GM12878 (cell line): ENCODE measurements at regions not wholly inside any gene's neighbourhood (a gene's known extent, or its start where the extent isn't known, plus 50 kb on each side); places are given as distances from the start of the nearest gene placed in this dataset.
"Not testable (repeated sequence)": the region's sequence is repeated elsewhere in the genome, so short reads cannot be mapped to it uniquely, and the experiment has no call there.

ENCODE experiments used
- ATAC-seq: fragments of 200-7000 bp; cut with Tn5 transposase; 3 replicates; pipeline ENCODE4 v1.9.1; 2020; ENCODE audit warnings: mild to moderate bottlenecking, moderate library complexity
- BruUV-seq: library from RNA; stranded (reverse); fragments of 400-500 nt; replicated peaks from 2 replicates; lab custom pipeline; 2021; lab: Mats Ljungman, UMichigan
- CTCF ChIA-PET: fragments of 300-600 bp; sonication (Branson Sonifier 250); formaldehyde crosslinking; extraction: SDS; loops from one replicate; lab custom pipeline; 2021; ENCODE audit warnings: inconsistent platforms; lab: Yijun Ruan, JAX
- POLR2A ChIA-PET: fragments of 350-600 bp; formaldehyde crosslinking; extraction: SDS; loops from one replicate; lab custom pipeline; 2021; ENCODE audit warnings: inconsistent platforms; lab: Charles Lee
- RAD21 ChIA-PET: fragments of 300-600 bp; sonication (Branson Sonifier 250); formaldehyde crosslinking; loops from one replicate; lab custom pipeline; 2023; ENCODE audit warnings: antibody characterized with exemption; ENCODE audit not compliant: unreplicated experiment; lab: Charles Lee
- SMC1A ChIA-PET: fragments of 300-600 bp; sonication (Branson Sonifier 250); formaldehyde crosslinking; loops from one replicate; lab custom pipeline; 2023; ENCODE audit not compliant: unreplicated experiment, uncharacterized antibody; lab: Charles Lee
- DNase-seq: peaks from one replicate; pipeline ENCODE4 v3.0.0-alpha.2; 2011; ENCODE audit warnings: low read depth, low spot score
- FAIRE-seq: peaks from 3 replicates; lab custom pipeline; 2011; peaks lifted over from hg19 to GRCh38; lab: Jason Lieb, UNC
- H2AFZ ChIP-seq: 2 replicates; pipeline ENCODE4 v1.6.0; 2011; ENCODE audit warnings: low read depth, low read length, control low read depth; ENCODE audit not compliant: control insufficient read depth
- H3K27ac ChIP-seq: 2 replicates; pipeline ENCODE4 v1.5.1; 2011; ENCODE audit warnings: control low read depth; ENCODE audit not compliant: control insufficient read depth, insufficient read depth
- H3K27me3 ChIP-seq, 2 experiments: replicated peaks in 1 of 2; 2 replicates each; pipeline versions ENCODE4 v1.6.0 to v1.6.1; 2011; ENCODE audit warnings: low read length in 1 of 2; ENCODE audit not compliant: control insufficient read depth in 2 of 2, insufficient read depth in 2 of 2
- H3K36me3 ChIP-seq, 2 experiments: 2 replicates each; pipeline ENCODE4 v1.5.1; 2011; ENCODE audit warnings: low read length in 1 of 2; ENCODE audit not compliant: control insufficient read depth in 2 of 2, insufficient read depth in 2 of 2
- H3K4me1 ChIP-seq: 2 replicates; pipeline ENCODE4 v1.6.1; 2011; ENCODE audit warnings: mild to moderate bottlenecking, low read length, moderate library complexity, mixed read lengths; ENCODE audit not compliant: control insufficient read depth, insufficient read depth
- H3K4me2 ChIP-seq: 2 replicates; pipeline ENCODE4 v1.6.0; 2011; ENCODE audit warnings: control low read depth; ENCODE audit not compliant: control insufficient read depth, insufficient read depth
- H3K4me3 ChIP-seq: fragments of 200-600 bp; sonication (generic); 2 replicates; pipeline ENCODE4 v1.5.1; 2016
- H3K79me2 ChIP-seq: 2 replicates; pipeline ENCODE4 v1.6.0; 2011; ENCODE audit warnings: low read length; ENCODE audit not compliant: control insufficient read depth, insufficient read depth
- H3K9ac ChIP-seq: 2 replicates; pipeline ENCODE4 v1.8.0; 2011; ENCODE audit warnings: low read length, control low read depth, mixed read lengths; ENCODE audit not compliant: control insufficient read depth, insufficient read depth
- H3K9me3 ChIP-seq: replicated peaks from 3 replicates; pipeline ENCODE4 v1.5.1; 2011; ENCODE audit warnings: mild to moderate bottlenecking, low read length; ENCODE audit not compliant: control insufficient read depth, insufficient read depth
- H4K20me1 ChIP-seq: 2 replicates; pipeline ENCODE4 v1.6.0; 2011; ENCODE audit not compliant: control insufficient read depth, insufficient read depth
- WGBS: methylation state at CpG from one replicate; pipeline ENCODE4 v1.1.6; 2016; ENCODE audit warnings: low lambda C conversion rate; ENCODE audit not compliant: insufficient replicate concordance, insufficient coverage; ENCODE audit errors: missing lambda C conversion rate; 5-methylcytosine and 5-hydroxymethylcytosine counted together
- in situ Hi-C: fragments of 300-500 bp; cut with MboI; formaldehyde crosslinking; loops from 9 replicates; pipeline ENCODE4 v1.14.3; 2018; ENCODE audit warnings: mixed read lengths
- intact Hi-C: fragments of 100-400 bp; cut with micrococcal nuclease; formaldehyde crosslinking; loops from one replicate; pipeline ENCODE4 v1.14.2; 2022; ENCODE audit not compliant: unreplicated experiment

GRCh38 chr20:26094498-26094897 is 397.8 kb upstream of the ZNF337 start:
- BruUV-seq, RAD21 ChIA-PET, H3K9me3 ChIP-seq, H3K36me3 ChIP-seq, H3K27ac ChIP-seq, H3K4me2 ChIP-seq, H2AFZ ChIP-seq, intact Hi-C loops, FAIRE-seq, H3K27me3 ChIP-seq, SMC1A ChIA-PET, ATAC-seq, H4K20me1 ChIP-seq, H3K79me2 ChIP-seq, H3K4me3 ChIP-seq, CTCF ChIA-PET, H3K9ac ChIP-seq, DNase-seq, H3K4me1 ChIP-seq, POLR2A ChIA-PET: not testable (repeated sequence)
- in situ Hi-C loops = loop anchor here (25.0 kb wide), 2 partner anchors 93 to 307 kb away; no protein-coding TSS in a partner anchor
- WGBS = 0% methylated on average over 1 of the region's 1 CpG

- H3K4me2 ChIP-seq, H3K9ac ChIP-seq, H4K20me1 ChIP-seq, POLR2A ChIA-PET, H2AFZ ChIP-seq, FAIRE-seq, BruUV-seq, H3K36me3 ChIP-seq, SMC1A ChIA-PET, H3K4me1 ChIP-seq, DNase-seq, H3K27ac ChIP-seq, H3K4me3 ChIP-seq, H3K9me3 ChIP-seq, intact Hi-C loops, ATAC-seq, H3K79me2 ChIP-seq, RAD21 ChIA-PET, CTCF ChIA-PET, H3K27me3 ChIP-seq: not testable (repeated sequence)
- 40% methylated on average over 6 of the region's 7 CpGs for WGBS
- in situ Hi-C loops = loop anchor here (25.0 kb wide), 2 partner anchors 95 to 305 kb away; no protein-coding TSS in a partner anchor
Observed at GRCh38 chr20:26091921-26092320, 395.3 kb upstream of the ZNF337 start.

GRCh38 chr20:26086195-26086594 is 389.5 kb upstream of the ZNF337 start:
- H3K36me3 ChIP-seq, H3K27ac ChIP-seq, H2AFZ ChIP-seq, H3K9ac ChIP-seq, BruUV-seq, ATAC-seq, H3K27me3 ChIP-seq, H4K20me1 ChIP-seq, SMC1A ChIA-PET, CTCF ChIA-PET, RAD21 ChIA-PET, DNase-seq, H3K4me3 ChIP-seq, H3K9me3 ChIP-seq, intact Hi-C loops, H3K4me1 ChIP-seq, H3K4me2 ChIP-seq, POLR2A ChIA-PET, H3K79me2 ChIP-seq, FAIRE-seq: not testable (repeated sequence)
- no CpG with 5 or more reads among the region's 5 CpGs for WGBS
- in situ Hi-C loops = loop anchor here (25.0 kb wide), 2 partner anchors 101 to 299 kb away; no protein-coding TSS in a partner anchor
